GM18907 (cell line): ENCODE measurements at regions not wholly inside any gene's neighbourhood (a gene's known extent, or its start where the extent isn't known, plus 50 kb on each side); places are given as distances from the start of the nearest gene placed in this dataset.

Source experiments
- ATAC-seq: cut with Tn5 transposase; IDR thresholded peaks from one replicate; pipeline ENCODE4 v1.9.1; 2021; ENCODE audit warnings: mild to moderate bottlenecking, moderate library complexity; ENCODE audit not compliant: unreplicated experiment

- no peak for ATAC-seq
Observed at GRCh38 chr2:118525346-118525745, 322.1 kb downstream of the EN1 start.

GRCh38 chr2:118524911-118525310, 322.5 kb downstream of the EN1 start:
- no peak for ATAC-seq

- ATAC-seq: no peak
Observed at GRCh38 chr2:118523761-118524160, 323.7 kb downstream of the EN1 start.

- no peak for ATAC-seq
Observed at GRCh38 chr2:118521960-118522359, 325.5 kb downstream of the EN1 start.

- ATAC-seq: no peak
Observed at GRCh38 chr2:118521272-118521671, 326.2 kb downstream of the EN1 start.

GRCh38 chr2:118520246-118520645, 327.2 kb downstream of the EN1 start:
- no peak for ATAC-seq

GRCh38 chr2:118519511-118519910, 327.9 kb downstream of the EN1 start:
- ATAC-seq: no peak

GRCh38 chr2:118510807-118511206, 336.6 kb downstream of the EN1 start:
- no peak for ATAC-seq

- no peak for ATAC-seq
Observed at GRCh38 chr2:118509319-118510004, 338.0 kb downstream of the EN1 start.

GRCh38 chr2:118508282-118508681, 339.2 kb downstream of the EN1 start:
- ATAC-seq: no peak

- no peak for ATAC-seq
Observed at GRCh38 chr2:118505436-118505835, 342.0 kb downstream of the EN1 start.

- ATAC-seq: no peak
Observed at GRCh38 chr2:118502106-118502505, 345.3 kb downstream of the EN1 start.

GRCh38 chr2:118498943-118499342, 348.5 kb downstream of the EN1 start:
- ATAC-seq: no peak

GRCh38 chr2:118496870-118497611, 350.4 kb downstream of the EN1 start:
- no peak for ATAC-seq

- no peak for ATAC-seq
Observed at GRCh38 chr2:118496467-118496866, 351.0 kb downstream of the EN1 start.

- ATAC-seq: no peak
Observed at GRCh38 chr2:118495290-118495689, 352.2 kb downstream of the EN1 start.

- no peak for ATAC-seq
Observed at GRCh38 chr2:118493213-118493612, 354.2 kb downstream of the EN1 start.

GRCh38 chr2:118492335-118492734, 355.1 kb downstream of the EN1 start:
- no peak for ATAC-seq

- ATAC-seq: no peak
Observed at GRCh38 chr2:118490330-118490729, 357.1 kb downstream of the EN1 start.

GRCh38 chr2:118489712-118490299, 357.6 kb downstream of the EN1 start:
- no peak for ATAC-seq

- ATAC-seq: no peak
Observed at GRCh38 chr2:118481299-118481698, 366.1 kb downstream of the EN1 start.

GRCh38 chr2:118479020-118479419, 368.4 kb downstream of the EN1 start:
- ATAC-seq: no peak
